ENCODE measurements at regions not wholly inside any gene's neighbourhood (a gene's known extent, or its start where the extent isn't known, plus 50 kb on each side); places are given as distances from the start of the nearest gene placed in this dataset.

DNA sequence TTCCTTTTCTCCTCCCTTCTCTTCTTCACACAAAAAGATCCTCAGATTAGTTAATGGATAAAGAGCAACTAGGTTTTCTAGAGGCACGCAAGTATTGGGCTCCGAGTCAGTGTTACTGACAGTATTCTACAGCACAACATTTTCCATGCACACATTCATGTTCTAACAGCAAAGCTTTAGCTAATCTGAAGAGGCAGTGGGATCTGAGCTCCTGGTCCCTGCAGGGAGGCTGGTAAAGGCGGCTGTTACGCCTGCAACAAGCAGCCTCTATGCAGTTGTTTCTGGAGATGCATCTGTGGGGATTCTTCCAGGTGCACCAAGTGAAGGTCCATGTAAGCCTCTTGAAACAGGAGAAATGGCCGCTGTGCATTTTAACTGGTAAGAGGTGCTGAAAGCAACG, 143.8 kb downstream of the EFNB2 start:
- Histone ChIP-seq H3K4me2 (ENCODE audit: unreplicated experiment) (no peak overlapping the region), H3K9ac (no peak overlapping the region), H3K4me1 (ENCODE audit: insufficient read depth) (no peaks in the 10 kb centered on the region), H2AFZ (no peak overlapping the region), H3K9me2 (ENCODE audit: insufficient read depth) (no peaks in the 10 kb centered on the region), H3K27ac (no peak overlapping the region), H3K36me3 (ENCODE audit: low read depth) (no peaks in the 10 kb centered on the region), H3K4me3 (no peak overlapping the region), H4K20me1 (ENCODE audit: insufficient read depth) (no peaks in the 10 kb centered on the region), H3K79me2 (ENCODE audit: insufficient read depth) (no peaks in the 10 kb centered on the region), H3F3A (ENCODE audit: insufficient read depth) (no peaks in the 10 kb centered on the region), H3K27me3 (replicated peaks; ENCODE audit: insufficient read depth) (no peaks in the 10 kb centered on the region), H3K9me3 (ENCODE audit: low read depth) (no peaks in the 10 kb centered on the region)
- TF ChIP-seq EZH2phosphoT487 (IDR thresholded peaks at IDR 0.05; ENCODE audit: insufficient read depth, low read depth) = no peak
- WGBS, 2 experiments (ENCODE audit: low coverage in 1 of 2, low lambda C conversion rate in 2 of 2, missing lambda C conversion rate in 2 of 2) = 87 to 93% methylated on average over 6 of the region's 6 CpGs
- no peak for DNase-seq
- in situ Hi-C loops (cut with MboI) = no loop called here

DNA sequence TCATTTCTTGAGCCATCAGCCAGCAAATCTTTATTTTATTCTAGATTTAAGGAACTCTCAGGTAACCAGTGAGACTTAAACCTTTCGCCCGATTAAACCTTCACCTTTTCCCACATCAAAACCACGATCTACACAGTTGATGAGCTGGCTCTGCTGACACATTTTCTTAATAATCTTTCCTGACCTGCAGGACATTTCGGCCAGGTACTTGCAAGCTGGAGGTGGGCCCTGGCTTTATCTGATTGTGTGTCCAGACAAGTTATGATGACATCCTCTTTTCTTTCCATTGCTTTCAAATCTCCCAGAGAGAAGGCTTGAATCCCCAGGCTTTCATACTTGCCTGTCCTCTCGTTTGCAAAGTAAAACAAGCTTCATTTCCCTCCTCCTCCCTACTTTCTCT, 144.2 kb downstream of the EFNB2 start:
- Histone ChIP-seq H3K9ac (no peak overlapping the region), H3F3A (ENCODE audit: insufficient read depth) (no peaks in the 10 kb centered on the region), H3K36me3 (ENCODE audit: low read depth) (no peaks in the 10 kb centered on the region), H3K4me1 (ENCODE audit: insufficient read depth) (no peaks in the 10 kb centered on the region), H3K27ac (no peak overlapping the region), H2AFZ (no peak overlapping the region), H3K4me2 (ENCODE audit: unreplicated experiment) (no peak overlapping the region), H3K27me3 (replicated peaks; ENCODE audit: insufficient read depth) (no peaks in the 10 kb centered on the region), H3K9me2 (ENCODE audit: insufficient read depth) (no peaks in the 10 kb centered on the region), H3K79me2 (ENCODE audit: insufficient read depth) (no peaks in the 10 kb centered on the region), H4K20me1 (ENCODE audit: insufficient read depth) (no peaks in the 10 kb centered on the region), H3K9me3 (ENCODE audit: low read depth) (no peaks in the 10 kb centered on the region), H3K4me3 (no peak overlapping the region)
- no peak for TF ChIP-seq EZH2 (IDR thresholded peaks at IDR 0.05; ENCODE audit: insufficient read depth, poor library complexity, severe bottlenecking)
- TF ChIP-seq EZH2phosphoT487 (IDR thresholded peaks at IDR 0.05; ENCODE audit: insufficient read depth, low read depth) = no peak
- in situ Hi-C loops (cut with MboI) = no loop called here
- DNase-seq = no peak
- 84% methylated on average over 5 of the region's 5 CpGs for WGBS, 2 experiments (ENCODE audit: low coverage in 1 of 2, low lambda C conversion rate in 2 of 2, missing lambda C conversion rate in 2 of 2)

DNA sequence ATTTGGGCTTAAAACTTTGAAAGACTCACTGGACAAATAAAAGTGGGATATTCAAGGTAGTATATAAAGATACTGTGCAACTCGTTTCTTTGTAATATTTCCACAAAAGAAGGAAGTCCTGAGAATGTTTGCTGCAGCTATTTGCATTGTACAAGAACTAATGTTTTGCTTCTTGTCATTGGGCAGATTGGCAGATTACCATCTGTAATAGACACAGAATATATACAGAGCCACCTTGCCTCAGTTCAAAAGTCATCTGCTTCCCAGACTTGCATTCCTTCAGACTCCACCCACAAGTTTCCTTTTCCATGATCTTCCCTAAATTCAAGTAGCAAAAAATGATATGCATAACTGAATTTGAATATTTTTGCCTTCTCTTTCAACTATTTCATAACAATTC, 145.1 kb downstream of the EFNB2 start:
- no peaks in the 10 kb centered on the region for H4K20me1 ChIP-seq (ENCODE audit: insufficient read depth)
- H3K4me2 ChIP-seq (ENCODE audit: unreplicated experiment) = no peak overlapping the region
- H3K4me3 ChIP-seq = no peak overlapping the region
- H3K36me3 ChIP-seq (ENCODE audit: low read depth) = no peaks in the 10 kb centered on the region
- DNase-seq = no peak
- no peak overlapping the region for H3K9ac ChIP-seq
- WGBS, 2 experiments (ENCODE audit: low coverage in 1 of 2, low lambda C conversion rate in 2 of 2, missing lambda C conversion rate in 2 of 2) = 70 to 71% methylated on average over 1 of the region's 1 CpG
- in situ Hi-C loops (cut with MboI) = no loop called here
- no peaks in the 10 kb centered on the region for H3K9me3 ChIP-seq (ENCODE audit: low read depth)
- no peaks in the 10 kb centered on the region for H3K4me1 ChIP-seq (ENCODE audit: insufficient read depth)
- TF ChIP-seq EZH2phosphoT487 (IDR thresholded peaks at IDR 0.05; ENCODE audit: insufficient read depth, low read depth) (no peak), EZH2 (IDR thresholded peaks at IDR 0.05; ENCODE audit: insufficient read depth, poor library complexity, severe bottlenecking) (no peak)
- H3K27me3 ChIP-seq (replicated peaks; ENCODE audit: insufficient read depth) = no peaks in the 10 kb centered on the region
- no peaks in the 10 kb centered on the region for H3F3A ChIP-seq (ENCODE audit: insufficient read depth)
- no peak overlapping the region for H2AFZ ChIP-seq
- no peaks in the 10 kb centered on the region for H3K9me2 ChIP-seq (ENCODE audit: insufficient read depth)
- no peak overlapping the region for H3K27ac ChIP-seq
- H3K79me2 ChIP-seq (ENCODE audit: insufficient read depth) = no peaks in the 10 kb centered on the region

DNA sequence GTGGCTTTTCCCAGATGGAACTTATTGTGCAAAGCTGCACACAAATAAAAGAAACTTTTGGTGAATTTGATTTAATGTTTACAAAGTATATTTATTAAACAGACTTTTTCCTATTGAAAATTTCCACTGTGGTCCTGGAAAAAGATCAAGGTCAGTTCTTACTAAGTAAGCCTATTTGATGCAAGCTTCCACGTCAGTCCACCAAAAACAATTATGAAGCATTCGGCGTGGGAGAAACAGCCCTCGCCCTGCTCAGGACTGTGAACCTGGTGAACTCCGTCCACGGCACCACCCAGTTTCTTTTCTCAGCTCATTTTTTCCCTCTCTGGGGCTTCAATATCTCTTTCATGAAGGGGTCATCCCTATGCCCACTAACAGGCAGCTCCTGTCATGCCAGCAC, 149.8 kb downstream of the EFNB2 start:
- Histone ChIP-seq H3K9me2 (ENCODE audit: insufficient read depth) (no peaks in the 10 kb centered on the region), H3K4me1 (ENCODE audit: insufficient read depth) (no peaks in the 10 kb centered on the region), H3K36me3 (ENCODE audit: low read depth) (no peaks in the 10 kb centered on the region), H3K27me3 (replicated peaks; ENCODE audit: insufficient read depth) (no peaks in the 10 kb centered on the region), H2AFZ (no peak overlapping the region), H3K9ac (no peak overlapping the region), H3K4me3 (no peak overlapping the region), H3K4me2 (ENCODE audit: unreplicated experiment) (no peak overlapping the region), H3K27ac (no peak overlapping the region), H3F3A (ENCODE audit: insufficient read depth) (no peaks in the 10 kb centered on the region), H3K9me3 (ENCODE audit: low read depth) (no peaks in the 10 kb centered on the region), H4K20me1 (ENCODE audit: insufficient read depth) (no peaks in the 10 kb centered on the region), H3K79me2 (ENCODE audit: insufficient read depth) (no peaks in the 10 kb centered on the region)
- no peak for DNase-seq
- 88% methylated on average over 6 of the region's 6 CpGs for WGBS, 2 experiments (ENCODE audit: low coverage in 1 of 2, low lambda C conversion rate in 2 of 2, missing lambda C conversion rate in 2 of 2)
- in situ Hi-C loops (cut with MboI) = no loop called here
- no peak for TF ChIP-seq EZH2phosphoT487 (IDR thresholded peaks at IDR 0.05; ENCODE audit: insufficient read depth, low read depth)
- TF ChIP-seq EZH2 (IDR thresholded peaks at IDR 0.05; ENCODE audit: insufficient read depth, poor library complexity, severe bottlenecking) = no peak

DNA sequence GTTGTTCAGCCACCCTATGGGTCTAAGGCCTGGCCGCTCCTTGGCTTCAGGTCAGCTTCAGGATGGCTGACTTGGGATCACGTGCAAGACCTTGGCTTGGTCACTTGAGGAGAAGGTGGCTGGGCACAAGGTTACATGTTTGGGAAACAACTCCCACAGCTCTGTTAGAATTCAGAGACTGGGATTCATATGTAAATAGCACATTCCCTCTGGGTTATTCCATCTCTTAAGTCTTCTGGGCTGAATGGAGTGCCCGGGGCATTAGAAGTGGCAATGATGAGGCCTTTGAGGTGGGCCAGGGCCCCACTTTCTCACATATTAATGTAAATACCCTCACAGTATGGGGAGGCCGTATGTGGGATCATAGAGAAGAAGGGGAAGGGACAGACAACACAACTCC, 150.9 kb downstream of the EFNB2 start:
- H4K20me1 ChIP-seq (ENCODE audit: insufficient read depth) = no peaks in the 10 kb centered on the region
- TF ChIP-seq EZH2 (IDR thresholded peaks at IDR 0.05; ENCODE audit: insufficient read depth, poor library complexity, severe bottlenecking) (no peak), EZH2phosphoT487 (IDR thresholded peaks at IDR 0.05; ENCODE audit: insufficient read depth, low read depth) (no peak)
- no peak overlapping the region for H3K4me3 ChIP-seq
- no peaks in the 10 kb centered on the region for H3K9me2 ChIP-seq (ENCODE audit: insufficient read depth)
- no peaks in the 10 kb centered on the region for H3K36me3 ChIP-seq (ENCODE audit: low read depth)
- no peaks in the 10 kb centered on the region for H3F3A ChIP-seq (ENCODE audit: insufficient read depth)
- H2AFZ ChIP-seq = no peak overlapping the region
- 66 to 79% methylated on average over 4 of the region's 4 CpGs for WGBS, 2 experiments (ENCODE audit: low coverage in 1 of 2, low lambda C conversion rate in 2 of 2, missing lambda C conversion rate in 2 of 2)
- DNase-seq = no peak
- H3K4me1 ChIP-seq (ENCODE audit: insufficient read depth) = no peaks in the 10 kb centered on the region
- no peaks in the 10 kb centered on the region for H3K79me2 ChIP-seq (ENCODE audit: insufficient read depth)
- no peak overlapping the region for H3K9ac ChIP-seq
- H3K27ac ChIP-seq = no peak overlapping the region
- no peaks in the 10 kb centered on the region for H3K27me3 ChIP-seq (replicated peaks; ENCODE audit: insufficient read depth)
- in situ Hi-C loops (cut with MboI) = no loop called here
- no peak overlapping the region for H3K4me2 ChIP-seq (ENCODE audit: unreplicated experiment)
- no peaks in the 10 kb centered on the region for H3K9me3 ChIP-seq (ENCODE audit: low read depth)
